GM12878 (cell line): ENCODE measurements at regions not wholly inside any gene's neighbourhood (a gene's known extent, or its start where the extent isn't known, plus 50 kb on each side); places are given as distances from the start of the nearest gene placed in this dataset.

Source experiments
- ATAC-seq: fragments of 200-7000 bp; cut with Tn5 transposase; 3 replicates; pipeline ENCODE4 v1.9.1; 2020; ENCODE audit warnings: mild to moderate bottlenecking, moderate library complexity
- BruUV-seq: library from RNA; stranded (reverse); fragments of 400-500 nt; replicated peaks from 2 replicates; lab custom pipeline; 2021; lab: Mats Ljungman, UMichigan
- CTCF ChIA-PET: fragments of 300-600 bp; sonication (Branson Sonifier 250); formaldehyde crosslinking; extraction: SDS; loops from one replicate; lab custom pipeline; 2021; ENCODE audit warnings: inconsistent platforms; lab: Yijun Ruan, JAX
- POLR2A ChIA-PET: fragments of 350-600 bp; formaldehyde crosslinking; extraction: SDS; loops from one replicate; lab custom pipeline; 2021; ENCODE audit warnings: inconsistent platforms; lab: Charles Lee
- RAD21 ChIA-PET: fragments of 300-600 bp; sonication (Branson Sonifier 250); formaldehyde crosslinking; loops from one replicate; lab custom pipeline; 2023; ENCODE audit warnings: antibody characterized with exemption; ENCODE audit not compliant: unreplicated experiment; lab: Charles Lee
- SMC1A ChIA-PET: fragments of 300-600 bp; sonication (Branson Sonifier 250); formaldehyde crosslinking; loops from one replicate; lab custom pipeline; 2023; ENCODE audit not compliant: unreplicated experiment, uncharacterized antibody; lab: Charles Lee
- DNase-seq: peaks from one replicate; pipeline ENCODE4 v3.0.0-alpha.2; 2011; ENCODE audit warnings: low read depth, low spot score
- FAIRE-seq: peaks from 3 replicates; lab custom pipeline; 2011; peaks lifted over from hg19 to GRCh38; lab: Jason Lieb, UNC
- H2AFZ ChIP-seq: 2 replicates; pipeline ENCODE4 v1.6.0; 2011; ENCODE audit warnings: low read depth, low read length, control low read depth; ENCODE audit not compliant: control insufficient read depth
- H3K27ac ChIP-seq: 2 replicates; pipeline ENCODE4 v1.5.1; 2011; ENCODE audit warnings: control low read depth; ENCODE audit not compliant: control insufficient read depth, insufficient read depth
- H3K27me3 ChIP-seq, 2 experiments: replicated peaks in 1 of 2; 2 replicates each; pipeline versions ENCODE4 v1.6.0 to v1.6.1; 2011; ENCODE audit warnings: low read length in 1 of 2; ENCODE audit not compliant: control insufficient read depth in 2 of 2, insufficient read depth in 2 of 2
- H3K36me3 ChIP-seq, 2 experiments: 2 replicates each; pipeline ENCODE4 v1.5.1; 2011; ENCODE audit warnings: low read length in 1 of 2; ENCODE audit not compliant: control insufficient read depth in 2 of 2, insufficient read depth in 2 of 2
- H3K4me1 ChIP-seq: 2 replicates; pipeline ENCODE4 v1.6.1; 2011; ENCODE audit warnings: mild to moderate bottlenecking, low read length, moderate library complexity, mixed read lengths; ENCODE audit not compliant: control insufficient read depth, insufficient read depth
- H3K4me2 ChIP-seq: 2 replicates; pipeline ENCODE4 v1.6.0; 2011; ENCODE audit warnings: control low read depth; ENCODE audit not compliant: control insufficient read depth, insufficient read depth
- H3K4me3 ChIP-seq: fragments of 200-600 bp; sonication (generic); 2 replicates; pipeline ENCODE4 v1.5.1; 2016
- H3K79me2 ChIP-seq: 2 replicates; pipeline ENCODE4 v1.6.0; 2011; ENCODE audit warnings: low read length; ENCODE audit not compliant: control insufficient read depth, insufficient read depth
- H3K9ac ChIP-seq: 2 replicates; pipeline ENCODE4 v1.8.0; 2011; ENCODE audit warnings: low read length, control low read depth, mixed read lengths; ENCODE audit not compliant: control insufficient read depth, insufficient read depth
- H3K9me3 ChIP-seq: replicated peaks from 3 replicates; pipeline ENCODE4 v1.5.1; 2011; ENCODE audit warnings: mild to moderate bottlenecking, low read length; ENCODE audit not compliant: control insufficient read depth, insufficient read depth
- H4K20me1 ChIP-seq: 2 replicates; pipeline ENCODE4 v1.6.0; 2011; ENCODE audit not compliant: control insufficient read depth, insufficient read depth
- ETV6 ChIP-seq, 2 experiments: fragments of 450-650 bp in 1 of 2; IDR thresholded peaks in 1 of 2; conservative IDR thresholded peaks in 1 of 2; 2 replicates each; pipeline ENCODE4 v1.6.1; 2014; ENCODE audit warnings: antibody characterized with exemption in 1 of 2, borderline replicate concordance in 1 of 2, low read depth in 1 of 2, mild to moderate bottlenecking in 1 of 2, moderate library complexity in 1 of 2
- KLF5 ChIP-seq: fragments of 450-650 bp; IDR thresholded peaks from 2 replicates; pipeline ENCODE4 v1.6.1; 2014; ENCODE audit warnings: mild to moderate bottlenecking; ENCODE audit not compliant: partially characterized antibody
- POLR2A ChIP-seq: IDR thresholded peaks from 2 replicates; pipeline ENCODE4 v1.6.1; 2011; ENCODE audit warnings: low read depth, mild to moderate bottlenecking, low read length
- POU2F2 ChIP-seq: IDR thresholded peaks from 3 replicates; pipeline ENCODE4 v1.6.1; 2011; ENCODE audit warnings: low read depth, mild to moderate bottlenecking, low read length, borderline replicate concordance
- RB1 ChIP-seq: fragments of 450-650 bp; formaldehyde crosslinking; IDR thresholded peaks from 2 replicates; pipeline ENCODE4 v1.6.1; 2017; ENCODE audit warnings: mild to moderate bottlenecking, borderline replicate concordance
- RUNX3 ChIP-seq: IDR thresholded peaks from 2 replicates; pipeline ENCODE4 v1.6.1; 2012; ENCODE audit warnings: low read length, inconsistent platforms
- SRF ChIP-seq, 2 experiments: IDR thresholded peaks; 2 replicates each; pipeline ENCODE4 v1.6.1; 2011; ENCODE audit warnings: low read depth in 2 of 2, low read length in 2 of 2, mild to moderate bottlenecking in 1 of 2, moderate library complexity in 1 of 2
- TAF1 ChIP-seq: IDR thresholded peaks from 2 replicates; pipeline ENCODE4 v1.6.1; 2011; ENCODE audit warnings: mild to moderate bottlenecking, low read depth, low read length, borderline replicate concordance
- WGBS: methylation state at CpG from one replicate; pipeline ENCODE4 v1.1.6; 2016; ENCODE audit warnings: low lambda C conversion rate; ENCODE audit not compliant: insufficient replicate concordance, insufficient coverage; ENCODE audit errors: missing lambda C conversion rate; 5-methylcytosine and 5-hydroxymethylcytosine counted together
- in situ Hi-C: fragments of 300-500 bp; cut with MboI; formaldehyde crosslinking; loops from 9 replicates; pipeline ENCODE4 v1.14.3; 2018; ENCODE audit warnings: mixed read lengths
- intact Hi-C: fragments of 100-400 bp; cut with micrococcal nuclease; formaldehyde crosslinking; loops from one replicate; pipeline ENCODE4 v1.14.2; 2022; ENCODE audit not compliant: unreplicated experiment
- TF ChIP-seq, protein P1 (sequence below): fragments of 450-650 bp; IDR thresholded peaks from 2 replicates; pipeline ENCODE4 v1.6.1; 2017; ENCODE audit warnings: low read depth, mild to moderate bottlenecking, moderate library complexity
- TF ChIP-seq, protein P2 (sequence below): IDR thresholded peaks from 2 replicates; pipeline ENCODE4 v1.6.1; 2012; ENCODE audit warnings: improper control_type of control experiment, low read depth, low read length; ENCODE audit not compliant: insufficient replicate concordance
- TF ChIP-seq, protein P3 (sequence below): IDR thresholded peaks from 2 replicates; pipeline ENCODE4 v1.6.1; 2011; ENCODE audit warnings: low read depth, low read length, improper control_type of control experiment, borderline replicate concordance
- TF ChIP-seq, protein P4 (sequence below): fragments of 450-650 bp; conservative IDR thresholded peaks from 2 replicates; pipeline ENCODE4 v1.6.1; 2017; ENCODE audit warnings: mild to moderate bottlenecking, moderate library complexity

DNA sequence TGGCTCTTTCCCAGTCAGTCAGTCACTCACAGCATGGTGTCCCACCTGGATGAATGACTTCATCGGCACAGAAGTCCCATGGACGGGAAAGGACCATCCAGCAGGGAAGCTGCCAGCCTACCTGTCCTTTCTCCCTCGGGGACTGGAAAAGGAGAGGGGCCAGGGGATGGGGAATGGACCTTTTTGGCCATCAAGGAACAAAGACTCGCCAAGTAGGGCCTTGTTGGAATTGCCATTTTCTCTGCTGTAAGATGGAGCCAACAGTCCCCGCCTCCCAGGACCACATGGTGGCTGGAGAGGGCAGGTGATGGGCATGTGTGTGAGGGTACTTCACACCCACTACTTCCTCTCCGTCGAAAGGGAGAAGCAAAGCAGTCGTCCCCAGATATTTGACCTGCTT lies 67.8 kb upstream of the LHX1 start:
- 24% methylated on average over 8 of the region's 8 CpGs for WGBS
- Histone ChIP-seq H3K4me3 (no peak overlapping the region), H3K4me2 (no peak overlapping the region), H3K27ac (no peak overlapping the region), H2AFZ (no peak overlapping the region), H3K4me1 (no peaks in the 10 kb centered on the region), H4K20me1 (no peaks in the 10 kb centered on the region), H3K9ac (no peak overlapping the region), H3K36me3 (no peaks in the 10 kb centered on the region), H3K9me3 (no peaks in the 10 kb centered on the region), H3K27me3 (no peaks in the 10 kb centered on the region; a peak in 1 of 4 replicates), H3K79me2 (no peaks in the 10 kb centered on the region)
- no peak for ATAC-seq
- ChIA-PET SMC1A (no interaction called here), POLR2A (no interaction called here), CTCF (no interaction called here), RAD21 (no interaction called here)
- TF ChIP-seq KLF5 (no peak), TAF1 (no peak), POLR2A (no peak), RB1 (no peak), ETV6 (conservative IDR thresholded peaks at IDR 0.05 in 1 of 2, IDR thresholded peaks at IDR 0.05 in 1 of 2; ENCODE audit: borderline replicate concordance in 1 of 2, low read depth in 1 of 2) (no peak), SRF (IDR thresholded peaks at IDR 0.05; ENCODE audit: low read depth in 2 of 2, low read length in 2 of 2) (no peak), POU2F2 (no peak), RUNX3 (no peak)
- TF ChIP-seq, protein P1, sequence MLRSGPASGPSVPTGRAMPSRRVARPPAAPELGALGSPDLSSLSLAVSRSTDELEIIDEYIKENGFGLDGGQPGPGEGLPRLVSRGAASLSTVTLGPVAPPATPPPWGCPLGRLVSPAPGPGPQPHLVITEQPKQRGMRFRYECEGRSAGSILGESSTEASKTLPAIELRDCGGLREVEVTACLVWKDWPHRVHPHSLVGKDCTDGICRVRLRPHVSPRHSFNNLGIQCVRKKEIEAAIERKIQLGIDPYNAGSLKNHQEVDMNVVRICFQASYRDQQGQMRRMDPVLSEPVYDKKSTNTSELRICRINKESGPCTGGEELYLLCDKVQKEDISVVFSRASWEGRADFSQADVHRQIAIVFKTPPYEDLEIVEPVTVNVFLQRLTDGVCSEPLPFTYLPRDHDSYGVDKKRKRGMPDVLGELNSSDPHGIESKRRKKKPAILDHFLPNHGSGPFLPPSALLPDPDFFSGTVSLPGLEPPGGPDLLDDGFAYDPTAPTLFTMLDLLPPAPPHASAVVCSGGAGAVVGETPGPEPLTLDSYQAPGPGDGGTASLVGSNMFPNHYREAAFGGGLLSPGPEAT: no peak
- TF ChIP-seq, protein P2, sequence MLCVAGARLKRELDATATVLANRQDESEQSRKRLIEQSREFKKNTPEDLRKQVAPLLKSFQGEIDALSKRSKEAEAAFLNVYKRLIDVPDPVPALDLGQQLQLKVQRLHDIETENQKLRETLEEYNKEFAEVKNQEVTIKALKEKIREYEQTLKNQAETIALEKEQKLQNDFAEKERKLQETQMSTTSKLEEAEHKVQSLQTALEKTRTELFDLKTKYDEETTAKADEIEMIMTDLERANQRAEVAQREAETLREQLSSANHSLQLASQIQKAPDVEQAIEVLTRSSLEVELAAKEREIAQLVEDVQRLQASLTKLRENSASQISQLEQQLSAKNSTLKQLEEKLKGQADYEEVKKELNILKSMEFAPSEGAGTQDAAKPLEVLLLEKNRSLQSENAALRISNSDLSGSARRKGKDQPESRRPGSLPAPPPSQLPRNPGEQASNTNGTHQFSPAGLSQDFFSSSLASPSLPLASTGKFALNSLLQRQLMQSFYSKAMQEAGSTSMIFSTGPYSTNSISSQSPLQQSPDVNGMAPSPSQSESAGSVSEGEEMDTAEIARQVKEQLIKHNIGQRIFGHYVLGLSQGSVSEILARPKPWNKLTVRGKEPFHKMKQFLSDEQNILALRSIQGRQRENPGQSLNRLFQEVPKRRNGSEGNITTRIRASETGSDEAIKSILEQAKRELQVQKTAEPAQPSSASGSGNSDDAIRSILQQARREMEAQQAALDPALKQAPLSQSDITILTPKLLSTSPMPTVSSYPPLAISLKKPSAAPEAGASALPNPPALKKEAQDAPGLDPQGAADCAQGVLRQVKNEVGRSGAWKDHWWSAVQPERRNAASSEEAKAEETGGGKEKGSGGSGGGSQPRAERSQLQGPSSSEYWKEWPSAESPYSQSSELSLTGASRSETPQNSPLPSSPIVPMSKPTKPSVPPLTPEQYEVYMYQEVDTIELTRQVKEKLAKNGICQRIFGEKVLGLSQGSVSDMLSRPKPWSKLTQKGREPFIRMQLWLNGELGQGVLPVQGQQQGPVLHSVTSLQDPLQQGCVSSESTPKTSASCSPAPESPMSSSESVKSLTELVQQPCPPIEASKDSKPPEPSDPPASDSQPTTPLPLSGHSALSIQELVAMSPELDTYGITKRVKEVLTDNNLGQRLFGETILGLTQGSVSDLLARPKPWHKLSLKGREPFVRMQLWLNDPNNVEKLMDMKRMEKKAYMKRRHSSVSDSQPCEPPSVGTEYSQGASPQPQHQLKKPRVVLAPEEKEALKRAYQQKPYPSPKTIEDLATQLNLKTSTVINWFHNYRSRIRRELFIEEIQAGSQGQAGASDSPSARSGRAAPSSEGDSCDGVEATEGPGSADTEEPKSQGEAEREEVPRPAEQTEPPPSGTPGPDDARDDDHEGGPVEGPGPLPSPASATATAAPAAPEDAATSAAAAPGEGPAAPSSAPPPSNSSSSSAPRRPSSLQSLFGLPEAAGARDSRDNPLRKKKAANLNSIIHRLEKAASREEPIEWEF: no peak
- TF ChIP-seq, protein P3, sequence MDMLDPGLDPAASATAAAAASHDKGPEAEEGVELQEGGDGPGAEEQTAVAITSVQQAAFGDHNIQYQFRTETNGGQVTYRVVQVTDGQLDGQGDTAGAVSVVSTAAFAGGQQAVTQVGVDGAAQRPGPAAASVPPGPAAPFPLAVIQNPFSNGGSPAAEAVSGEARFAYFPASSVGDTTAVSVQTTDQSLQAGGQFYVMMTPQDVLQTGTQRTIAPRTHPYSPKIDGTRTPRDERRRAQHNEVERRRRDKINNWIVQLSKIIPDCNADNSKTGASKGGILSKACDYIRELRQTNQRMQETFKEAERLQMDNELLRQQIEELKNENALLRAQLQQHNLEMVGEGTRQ: no peak
- TF ChIP-seq, protein P4, sequence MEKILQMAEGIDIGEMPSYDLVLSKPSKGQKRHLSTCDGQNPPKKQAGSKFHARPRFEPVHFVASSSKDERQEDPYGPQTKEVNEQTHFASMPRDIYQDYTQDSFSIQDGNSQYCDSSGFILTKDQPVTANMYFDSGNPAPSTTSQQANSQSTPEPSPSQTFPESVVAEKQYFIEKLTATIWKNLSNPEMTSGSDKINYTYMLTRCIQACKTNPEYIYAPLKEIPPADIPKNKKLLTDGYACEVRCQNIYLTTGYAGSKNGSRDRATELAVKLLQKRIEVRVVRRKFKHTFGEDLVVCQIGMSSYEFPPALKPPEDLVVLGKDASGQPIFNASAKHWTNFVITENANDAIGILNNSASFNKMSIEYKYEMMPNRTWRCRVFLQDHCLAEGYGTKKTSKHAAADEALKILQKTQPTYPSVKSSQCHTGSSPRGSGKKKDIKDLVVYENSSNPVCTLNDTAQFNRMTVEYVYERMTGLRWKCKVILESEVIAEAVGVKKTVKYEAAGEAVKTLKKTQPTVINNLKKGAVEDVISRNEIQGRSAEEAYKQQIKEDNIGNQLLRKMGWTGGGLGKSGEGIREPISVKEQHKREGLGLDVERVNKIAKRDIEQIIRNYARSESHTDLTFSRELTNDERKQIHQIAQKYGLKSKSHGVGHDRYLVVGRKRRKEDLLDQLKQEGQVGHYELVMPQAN: no peak
- intact Hi-C loops: no loop called here
- BruUV-seq: no TSS peak
- in situ Hi-C loops: no loop called here
- FAIRE-seq: no peak
- no peak for DNase-seq
